Nephron progenitor cell (in vitro differentiated cells): ENCODE measurements at regions not wholly inside any gene's neighbourhood (a gene's known extent, or its start where the extent isn't known, plus 50 kb on each side); places are given as distances from the start of the nearest gene placed in this dataset.

Experiments used
- DNase-seq: peaks from one replicate; pipeline ENCODE4 v3.0.0; 2021
- H3K27ac Mint-ChIP-seq: 2 replicates; pipeline ENCODE4 v1.8.0; 2021; ENCODE audit warnings: mild to moderate bottlenecking, moderate library complexity, mixed read lengths
- H3K27me3 Mint-ChIP-seq: 2 replicates; pipeline ENCODE4 v1.8.0; 2021; ENCODE audit warnings: mild to moderate bottlenecking, low read depth, mixed read lengths; ENCODE audit not compliant: poor library complexity
- H3K36me3 Mint-ChIP-seq: 2 replicates; pipeline ENCODE4 v1.8.0; 2021; ENCODE audit warnings: low read depth, mixed read lengths
- H3K4me1 Mint-ChIP-seq: 2 replicates; pipeline ENCODE4 v1.8.0; 2021; ENCODE audit warnings: mixed read lengths
- H3K4me3 Mint-ChIP-seq: 2 replicates; pipeline ENCODE4 v1.8.0; 2021; ENCODE audit warnings: mild to moderate bottlenecking, moderate library complexity, mixed read lengths
- H3K9me3 Mint-ChIP-seq: 2 replicates; pipeline ENCODE4 v1.8.0; 2021; ENCODE audit warnings: mild to moderate bottlenecking, moderate library complexity, mixed read lengths
- CTCF ChIP-seq: fragments of 200-600 bp; sonication (generic); IDR thresholded peaks from 2 replicates; pipeline ENCODE4 v1.5.0; 2021; ENCODE audit warnings: antibody characterized with exemption

- no peak overlapping the region for H3K27ac Mint-ChIP-seq
- TF ChIP-seq CTCF: no peak
- no peak overlapping the region for H3K4me3 Mint-ChIP-seq
- H3K36me3 Mint-ChIP-seq: peaks cover 12% of the 10 kb centered on the region
- H3K27me3 Mint-ChIP-seq: peaks cover 7% of the 10 kb centered on the region
- DNase-seq: no peak
- peaks cover 8% of the 10 kb centered on the region for H3K9me3 Mint-ChIP-seq
- no peaks in the 10 kb centered on the region for H3K4me1 Mint-ChIP-seq
Observed at GRCh38 chr4:16360694-16361262, 134.5 kb upstream of the TAPT1 start.

- Mint-ChIP-seq H3K9me3 (no peaks in the 10 kb centered on the region), H3K27ac (no peak overlapping the region), H3K4me1 (peaks cover 30% of the 10 kb centered on the region), H3K4me3 (no peak overlapping the region), H3K36me3 (no peaks in the 10 kb centered on the region), H3K27me3 (no peaks in the 10 kb centered on the region)
- TF ChIP-seq CTCF: no peak
- DNase-seq: no peak
Observed at GRCh38 chr4:16353165-16353564, 126.9 kb upstream of the TAPT1 start.

GRCh38 chr4:16351161-16351560 is 124.9 kb upstream of the TAPT1 start:
- H3K36me3 Mint-ChIP-seq: no peaks in the 10 kb centered on the region
- H3K9me3 Mint-ChIP-seq: no peaks in the 10 kb centered on the region
- no peak overlapping the region for H3K27ac Mint-ChIP-seq
- H3K4me1 Mint-ChIP-seq: peaks cover 31% of the 10 kb centered on the region
- no peak overlapping the region for H3K4me3 Mint-ChIP-seq
- no peak for TF ChIP-seq CTCF
- DNase-seq: no peak
- no peaks in the 10 kb centered on the region for H3K27me3 Mint-ChIP-seq

GRCh38 chr4:16344853-16345252 is 118.6 kb upstream of the TAPT1 start:
- Mint-ChIP-seq H3K4me3 (no peak overlapping the region), H3K27me3 (peaks cover 3% of the 10 kb centered on the region), H3K27ac (no peak overlapping the region), H3K9me3 (peaks cover 10% of the 10 kb centered on the region), H3K36me3 (peaks cover 6% of the 10 kb centered on the region), H3K4me1 (peaks cover 14% of the 10 kb centered on the region)
- no peak for TF ChIP-seq CTCF
- DNase-seq: no peak

- H3K36me3 Mint-ChIP-seq: no peaks in the 10 kb centered on the region
- H3K4me3 Mint-ChIP-seq: no peak overlapping the region
- no peak for TF ChIP-seq CTCF
- H3K9me3 Mint-ChIP-seq: no peaks in the 10 kb centered on the region
- H3K27ac Mint-ChIP-seq: peak overlapping the region; percentile 44
- H3K4me1 Mint-ChIP-seq: no peaks in the 10 kb centered on the region
- H3K27me3 Mint-ChIP-seq: peaks cover 4% of the 10 kb centered on the region
- no peak for DNase-seq
Observed at GRCh38 chr4:16337936-16338335, 111.7 kb upstream of the TAPT1 start.

- no peaks in the 10 kb centered on the region for H3K9me3 Mint-ChIP-seq
- no peak for DNase-seq
- H3K27me3 Mint-ChIP-seq: peaks cover 3% of the 10 kb centered on the region
- H3K36me3 Mint-ChIP-seq: no peaks in the 10 kb centered on the region
- H3K27ac Mint-ChIP-seq: no peak overlapping the region
- no peak for TF ChIP-seq CTCF
- H3K4me3 Mint-ChIP-seq: no peak overlapping the region
- H3K4me1 Mint-ChIP-seq: peaks cover 6% of the 10 kb centered on the region
Observed at GRCh38 chr4:16334601-16335000, 108.3 kb upstream of the TAPT1 start.
